SKM-1 treated with dmso at 0.1 percent for 144 hours (cell line): ENCODE measurements at regions not wholly inside any gene's neighbourhood (a gene's known extent, or its start where the extent isn't known, plus 50 kb on each side); places are given as distances from the start of the nearest gene placed in this dataset.
"Not testable (repeated sequence)": the region's sequence is repeated elsewhere in the genome, so short reads cannot be mapped to it uniquely, and the experiment has no call there.

Experiments
- DNase-seq: peaks from one replicate; lab custom pipeline; 2025; ENCODE audit not compliant: unreplicated experiment; lab: John Stamatoyannopoulos, UW

GRCh38 chr5:163252950-163253349 lies 184.4 kb upstream of the CCNG1 start:
- no peak for DNase-seq

- DNase-seq = no peak
These were observed 177.9 kb upstream of the CCNG1 start for GRCh38 chr5:163259495-163259894.

- DNase-seq = no peak
These were observed 176.9 kb upstream of the CCNG1 start for GRCh38 chr5:163260471-163260870.

DNA sequence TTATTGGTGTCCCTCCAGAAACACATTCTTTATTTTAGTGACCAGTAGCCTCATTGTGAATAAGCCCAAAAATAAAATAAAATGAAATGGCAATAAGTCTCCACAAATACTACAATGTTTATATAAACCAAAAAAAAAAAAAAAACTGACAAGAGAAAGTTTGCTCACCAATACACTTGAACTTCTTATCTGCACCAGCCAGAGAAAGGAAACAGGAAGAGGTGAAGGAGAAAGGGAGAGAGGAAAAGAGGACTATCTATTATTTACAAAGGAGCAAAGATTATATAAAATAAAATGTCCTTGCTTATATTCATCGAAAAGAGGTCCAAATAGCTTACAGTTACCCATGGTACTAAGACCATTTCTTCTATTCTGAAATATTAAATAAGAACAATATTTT lies 176.4 kb upstream of the CCNG1 start:
- DNase-seq = no peak

DNA sequence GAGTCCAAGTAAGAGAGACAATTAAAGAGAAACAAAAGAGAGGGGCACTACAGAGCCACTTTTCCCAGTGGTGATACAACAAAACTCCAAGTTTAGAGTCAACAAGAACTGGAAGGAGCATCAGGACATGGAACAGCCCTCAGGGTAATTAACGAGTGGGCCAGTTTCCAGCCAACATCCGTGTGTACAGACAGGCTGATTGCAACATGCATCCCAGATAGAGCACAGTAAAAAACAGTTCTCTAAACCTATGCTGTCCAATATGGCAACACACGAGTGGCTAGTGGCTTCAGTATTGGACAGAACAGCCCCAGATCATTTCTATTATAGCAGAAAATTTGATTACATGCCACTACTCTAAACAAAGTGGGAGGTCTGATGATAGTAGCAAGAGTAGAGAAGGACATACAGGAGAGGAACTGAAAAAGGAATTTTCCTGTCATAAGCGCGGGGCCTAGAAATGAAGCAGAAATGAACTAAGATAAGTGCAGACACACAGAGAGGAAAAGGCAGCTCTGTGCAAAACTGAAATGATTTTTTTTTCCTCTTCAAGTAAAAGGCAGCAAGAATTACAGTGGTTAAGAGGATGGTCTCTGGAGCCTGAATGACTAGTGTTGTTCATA lies 175.6 kb upstream of the CCNG1 start:
- DNase-seq = no peak

- DNase-seq = not testable (repeated sequence)
These were observed 171.1 kb upstream of the CCNG1 start for GRCh38 chr5:163266249-163266648.

DNA sequence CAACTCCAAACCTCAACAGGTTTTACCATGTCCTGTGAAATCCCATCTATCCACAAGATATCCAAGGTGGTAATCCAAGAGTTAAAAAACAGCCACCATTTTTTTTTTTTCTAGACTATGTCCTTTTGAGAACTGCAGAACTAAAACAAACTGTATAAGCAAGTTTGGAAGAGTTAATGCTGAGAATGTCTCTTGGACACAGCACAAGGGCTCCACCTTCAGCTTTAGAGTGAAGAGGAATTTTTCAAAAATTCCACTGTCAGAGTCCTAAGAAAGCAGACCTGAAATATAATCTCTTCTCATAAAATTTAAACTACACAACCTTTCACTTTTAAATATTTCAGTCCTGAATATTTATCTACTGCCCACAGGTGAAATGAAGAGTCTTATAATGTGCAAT lies 167.8 kb upstream of the CCNG1 start:
- DNase-seq = no peak

GRCh38 chr5:163276466-163276865 lies 160.9 kb upstream of the CCNG1 start:
- DNase-seq = no peak

DNA sequence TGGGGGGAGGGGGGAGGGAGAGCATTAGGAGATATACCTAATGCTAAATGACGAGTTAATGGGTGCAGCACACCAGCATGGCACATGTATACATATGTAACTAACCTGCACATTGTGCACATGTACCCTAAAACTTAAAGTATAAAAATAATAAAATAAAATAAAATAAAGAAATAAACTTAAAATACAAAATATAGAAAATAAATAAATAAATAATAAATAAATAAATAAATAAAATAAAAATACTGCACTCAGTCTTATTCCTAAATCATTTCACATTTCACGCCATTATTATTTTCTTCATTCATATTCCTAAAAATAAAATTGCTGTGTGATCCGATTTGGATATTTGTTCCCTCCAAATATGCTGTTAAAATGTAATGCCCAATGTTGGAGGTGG lies 156.5 kb upstream of the CCNG1 start:
- not testable (repeated sequence) for DNase-seq

GRCh38 chr5:163281512-163281911 lies 155.9 kb upstream of the CCNG1 start:
- DNase-seq = no peak

DNA sequence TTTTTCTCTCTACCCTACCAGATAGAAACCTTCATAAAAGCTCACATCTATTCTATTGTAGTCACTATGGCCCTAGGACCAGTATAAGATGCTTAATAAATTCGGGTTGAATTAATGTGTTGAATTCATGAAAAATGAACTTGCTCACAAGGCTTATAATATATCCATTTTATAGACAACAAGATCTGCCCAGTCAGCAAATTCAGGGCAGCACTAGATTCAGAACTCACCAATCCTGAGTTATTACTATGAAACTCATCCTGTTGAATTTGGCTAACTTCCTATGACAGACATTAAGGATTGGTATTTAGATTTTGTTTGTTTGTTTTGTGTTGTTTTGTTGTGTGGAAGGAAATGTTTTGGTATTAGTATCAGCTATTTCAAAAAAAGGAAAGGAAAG lies 143.6 kb upstream of the CCNG1 start:
- no peak for DNase-seq

DNA sequence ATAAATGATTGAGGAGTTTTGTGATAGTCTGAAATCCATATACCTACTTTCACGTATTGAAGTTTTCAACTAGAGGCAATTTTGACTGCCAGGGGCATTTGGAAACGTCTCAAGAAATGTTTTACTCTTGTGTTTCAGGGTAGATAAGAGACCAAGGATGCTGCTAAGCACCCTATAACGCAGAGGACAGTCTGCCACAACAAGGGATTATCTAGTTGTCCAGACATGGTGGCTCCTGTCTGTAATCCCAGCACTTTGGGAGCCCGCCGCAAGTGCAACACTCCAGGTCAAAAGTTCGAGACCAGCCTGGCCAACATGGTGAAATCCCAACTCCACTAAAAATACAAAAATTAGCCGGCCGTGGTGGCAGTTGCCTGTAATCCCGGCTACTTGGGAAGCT lies 133.7 kb upstream of the CCNG1 start:
- no peak for DNase-seq

DNA sequence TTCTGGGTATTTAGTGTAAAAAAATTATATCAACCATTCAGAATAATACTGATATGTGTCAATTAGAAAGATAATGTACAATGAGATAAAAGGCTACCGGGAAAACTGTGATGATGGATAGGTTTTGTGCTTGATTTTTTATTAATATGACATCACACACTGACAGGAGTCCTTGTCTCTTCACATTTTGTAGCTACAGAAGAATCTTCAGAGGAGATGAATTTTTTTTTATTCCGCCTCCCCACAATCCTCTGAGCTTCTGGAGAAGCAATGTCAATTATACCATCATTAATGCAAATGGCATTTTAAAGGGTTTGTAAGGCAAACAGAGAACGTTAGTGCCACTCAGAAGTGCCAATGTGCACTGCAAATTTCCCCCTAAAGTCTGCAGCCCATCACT lies 131.7 kb upstream of the CCNG1 start:
- no peak for DNase-seq

- DNase-seq = peak; percentile 14
These were observed 131.0 kb upstream of the CCNG1 start for GRCh38 chr5:163306421-163306820.

DNA sequence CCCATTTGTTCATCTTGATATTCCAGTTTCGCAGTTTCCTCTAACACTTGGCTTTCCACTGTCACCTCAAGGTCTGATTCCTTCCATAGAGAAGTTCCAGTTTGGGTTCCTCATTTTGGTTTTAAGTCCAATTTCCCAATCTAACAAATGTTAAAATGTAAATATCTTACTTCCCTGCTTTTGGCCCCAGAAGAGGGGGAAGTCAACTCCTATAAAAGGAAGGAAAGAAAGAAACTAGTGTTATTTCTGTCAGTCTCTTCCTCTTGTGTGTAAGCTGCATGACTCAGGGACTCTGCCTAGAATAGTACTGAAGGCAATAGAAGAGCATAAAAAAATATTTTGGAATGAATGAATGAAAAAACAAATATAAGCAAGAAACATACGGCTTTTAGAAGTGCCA lies 127.5 kb upstream of the CCNG1 start:
- peak; percentile 89 for DNase-seq

DNA sequence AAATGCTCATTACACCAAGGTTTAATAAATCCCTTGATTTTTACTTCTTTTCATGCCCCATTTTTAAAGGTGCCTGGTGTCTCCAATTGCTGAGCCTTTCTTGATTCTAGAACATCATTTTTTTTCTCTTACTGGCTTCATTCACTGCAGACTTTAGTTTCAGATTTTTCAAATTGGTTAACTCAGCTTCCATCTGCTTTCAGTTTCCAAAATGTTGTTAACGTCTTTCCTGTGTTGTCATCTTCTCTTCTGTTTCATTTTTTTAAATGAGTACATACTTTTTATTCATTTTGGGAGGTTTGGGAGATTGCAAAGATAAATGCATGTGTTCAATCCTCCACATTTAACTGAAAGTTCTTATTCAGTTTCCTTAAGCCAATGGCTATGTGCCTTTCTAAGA lies 126.4 kb upstream of the CCNG1 start:
- DNase-seq = no peak

DNA sequence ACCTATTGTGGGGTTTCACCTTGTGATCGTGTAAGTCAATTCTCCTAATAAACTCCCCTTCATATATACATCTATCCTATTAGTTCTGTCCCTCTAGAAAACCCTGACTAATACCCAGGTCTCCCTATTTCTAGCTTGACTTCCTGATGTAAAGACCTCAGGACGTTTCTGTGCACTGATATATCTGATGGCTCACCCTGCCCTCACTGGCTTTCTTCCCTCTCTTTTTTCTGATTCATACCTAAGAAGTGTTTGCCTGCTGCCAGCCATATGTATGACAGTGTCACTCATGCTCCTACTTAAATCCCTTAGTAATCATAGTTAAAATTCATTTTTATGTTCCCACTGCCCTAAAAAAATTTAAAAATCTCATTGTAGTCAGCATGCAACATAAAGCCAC lies 124.8 kb upstream of the CCNG1 start:
- no peak for DNase-seq

GRCh38 chr5:163313049-163313448 lies 124.3 kb upstream of the CCNG1 start:
- DNase-seq = not testable (repeated sequence)

DNA sequence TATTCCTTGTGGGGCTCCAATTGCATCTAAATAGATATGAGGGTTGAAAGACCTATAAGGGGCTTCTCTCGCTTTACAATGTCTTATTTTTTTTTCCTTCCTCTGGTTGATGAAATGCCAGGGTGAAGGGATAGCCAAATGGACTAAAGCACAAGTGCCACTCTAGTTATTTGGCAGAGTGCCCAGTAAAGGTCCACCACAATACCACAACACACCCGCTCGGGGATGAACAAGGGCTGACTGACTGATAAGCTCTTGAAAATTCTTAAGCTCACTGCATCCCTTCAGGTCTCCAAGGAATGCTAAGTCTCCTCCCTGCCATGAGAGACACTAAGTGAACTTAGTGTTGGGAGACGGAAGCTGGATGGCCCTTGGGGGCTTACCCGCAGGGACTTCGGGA lies 121.0 kb upstream of the CCNG1 start:
- DNase-seq = not testable (repeated sequence)

DNA sequence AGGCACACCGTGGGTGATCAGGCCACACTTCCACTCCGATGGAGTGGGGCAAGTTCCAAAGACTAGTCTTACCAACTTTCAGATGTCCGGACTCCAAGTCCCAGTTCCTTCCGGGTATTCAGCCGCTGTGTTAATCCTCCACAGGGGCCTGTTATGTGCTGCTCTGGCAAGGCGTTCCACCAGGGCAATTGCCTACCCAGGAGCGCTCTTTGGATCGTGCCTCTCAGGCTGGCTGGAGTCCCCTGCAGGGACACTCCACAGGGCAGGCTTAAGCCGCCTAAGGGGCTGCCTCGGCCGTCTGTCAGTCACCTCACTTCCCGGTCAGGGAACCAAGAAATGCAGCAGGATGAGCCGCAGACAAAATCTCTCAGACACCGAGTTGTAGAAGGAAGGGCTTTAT lies 118.7 kb upstream of the CCNG1 start:
- DNase-seq = no peak

DNA sequence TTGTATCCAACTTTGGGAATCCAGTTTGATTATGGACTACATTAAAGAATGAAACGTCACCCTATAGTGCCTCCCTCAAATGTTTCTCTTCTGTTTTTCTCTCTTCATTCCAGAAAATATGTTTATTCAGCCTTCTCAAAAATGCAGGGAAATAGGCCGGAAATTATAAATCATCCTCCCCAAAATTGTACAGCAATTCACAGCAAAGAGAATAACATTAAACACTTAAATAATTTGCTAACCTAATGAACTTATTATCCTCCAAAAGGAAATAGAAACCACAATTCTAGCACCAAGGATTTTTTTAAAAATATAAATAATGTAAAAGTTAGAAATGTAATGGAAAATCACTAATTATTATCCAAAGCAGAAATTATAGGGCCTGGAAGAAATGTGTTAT lies 115.9 kb upstream of the CCNG1 start:
- no peak for DNase-seq

DNA sequence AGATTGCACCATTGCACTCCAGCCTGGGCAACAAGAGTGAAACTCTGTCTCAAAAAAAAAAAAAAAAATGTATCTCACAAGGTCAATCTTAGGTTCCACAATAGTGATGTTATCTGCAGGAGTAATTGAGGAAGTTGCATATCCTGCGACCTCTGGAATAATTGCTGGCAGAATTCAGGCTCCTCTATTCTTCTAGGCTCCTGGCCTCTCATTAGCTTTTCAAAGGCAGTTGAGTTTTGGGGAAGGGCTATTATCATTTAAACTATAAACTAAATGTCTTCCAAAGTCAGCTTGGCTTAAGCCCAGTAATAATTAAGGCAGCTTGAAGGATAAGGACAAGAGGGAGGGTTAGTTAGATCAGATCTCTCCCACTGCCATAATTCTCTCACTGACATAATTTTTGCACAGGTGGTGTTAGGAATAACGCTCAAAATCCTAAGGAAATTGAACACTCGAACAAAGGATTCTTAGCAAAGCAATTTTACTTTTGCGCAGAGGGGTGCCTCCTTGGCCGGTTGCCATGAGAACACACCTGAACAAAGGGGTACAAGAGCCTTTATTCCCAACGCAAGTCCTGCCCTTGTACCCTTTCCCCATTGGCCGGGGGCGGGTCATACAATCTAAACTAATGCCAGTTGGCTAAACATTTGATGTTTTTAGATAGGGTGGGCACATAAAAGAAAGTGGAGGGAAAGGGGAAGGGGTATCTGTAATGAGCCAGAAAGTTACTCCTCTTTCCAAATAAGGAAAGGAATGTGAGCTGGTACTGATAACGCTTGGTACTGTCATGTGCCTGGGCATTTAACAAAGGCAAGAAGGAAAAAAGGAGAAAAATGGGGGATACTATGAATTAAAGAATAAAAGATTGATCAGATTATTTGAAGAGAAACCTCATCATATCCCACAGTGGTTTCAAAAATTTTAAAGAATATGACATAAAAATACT lies 106.4 kb upstream of the CCNG1 start:
- DNase-seq = peak; percentile 60
